Ramos (cell line): ENCODE measurements at regions not wholly inside any gene's neighbourhood (a gene's known extent, or its start where the extent isn't known, plus 50 kb on each side); places are given as distances from the start of the nearest gene placed in this dataset.
"Not testable (repeated sequence)": the region's sequence is repeated elsewhere in the genome, so short reads cannot be mapped to it uniquely, and the experiment has no call there.

Source experiments
- in situ Hi-C: fragments of 300-500 bp; cut with MboI; formaldehyde crosslinking; loops from one replicate; pipeline ENCODE4 v1.14.3; 2022; ENCODE audit warnings: low sequenced_read_pairs; ENCODE audit not compliant: unreplicated experiment

DNA sequence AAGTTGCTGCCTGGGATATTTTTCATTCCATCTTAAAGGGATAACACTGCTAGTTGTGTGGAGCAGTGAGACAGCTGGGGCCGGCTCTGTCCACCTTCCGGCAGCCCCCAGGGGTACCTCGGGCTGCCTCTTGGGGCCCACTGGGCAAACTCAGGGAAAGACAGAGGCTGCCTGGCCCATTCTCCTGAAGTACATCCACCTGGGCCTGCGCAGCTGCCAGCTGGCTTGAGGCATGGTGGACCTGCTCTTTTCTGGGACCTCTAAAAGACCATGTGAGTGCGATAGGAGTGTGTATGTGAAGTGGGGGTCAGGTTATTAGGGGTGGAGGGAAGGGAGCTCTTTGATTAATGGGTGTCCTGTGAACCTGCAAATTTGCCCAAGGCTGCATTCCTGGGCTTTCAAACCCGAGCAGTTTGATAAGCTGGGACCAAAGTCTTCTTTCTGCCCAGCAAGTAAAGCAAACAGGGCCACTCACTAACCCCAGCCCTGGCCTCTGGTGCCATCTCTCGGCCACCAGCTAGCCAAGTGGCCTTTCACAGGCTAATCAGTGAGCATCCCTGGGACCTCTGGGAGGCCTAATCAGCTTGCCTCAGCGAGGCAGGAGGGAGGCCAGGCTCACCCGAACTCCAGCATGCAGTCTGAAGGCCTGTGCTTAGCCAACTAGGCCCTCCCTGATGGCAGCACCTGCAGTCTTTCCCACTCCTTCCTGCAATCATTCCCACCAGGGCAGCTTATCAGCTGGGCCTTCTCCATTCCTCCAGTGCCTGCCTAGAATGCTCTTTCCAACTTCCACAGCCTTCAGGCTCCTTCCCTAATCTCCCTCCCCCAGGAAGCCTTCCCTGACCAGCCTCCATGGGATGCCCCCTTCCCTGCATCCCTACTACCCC, 954.7 kb upstream of the ZNF722 start:
- in situ Hi-C loops = no loop called here

GRCh38 chr7:63044721-63045120, 953.9 kb upstream of the ZNF722 start:
- in situ Hi-C loops = no loop called here

DNA sequence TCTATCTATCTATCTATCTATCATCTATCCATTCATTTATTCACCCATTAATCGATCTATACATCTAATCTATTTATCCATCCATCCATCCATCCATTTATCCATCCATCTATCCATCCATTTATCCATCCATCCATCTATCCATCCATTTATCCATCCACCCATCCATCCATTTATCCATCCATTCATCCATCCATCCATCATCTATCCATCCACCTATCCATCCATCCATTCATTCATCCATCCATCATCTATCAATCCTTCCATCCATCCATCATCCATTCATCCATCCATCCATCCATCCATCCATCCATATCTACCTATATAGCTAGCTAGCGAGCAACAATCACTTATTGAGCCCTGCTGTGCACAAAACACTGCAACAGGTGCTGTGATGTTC, 953.1 kb upstream of the ZNF722 start:
- in situ Hi-C loops = no loop called here

GRCh38 chr7:63046612-63047011, 952.0 kb upstream of the ZNF722 start:
- in situ Hi-C loops = no loop called here

DNA sequence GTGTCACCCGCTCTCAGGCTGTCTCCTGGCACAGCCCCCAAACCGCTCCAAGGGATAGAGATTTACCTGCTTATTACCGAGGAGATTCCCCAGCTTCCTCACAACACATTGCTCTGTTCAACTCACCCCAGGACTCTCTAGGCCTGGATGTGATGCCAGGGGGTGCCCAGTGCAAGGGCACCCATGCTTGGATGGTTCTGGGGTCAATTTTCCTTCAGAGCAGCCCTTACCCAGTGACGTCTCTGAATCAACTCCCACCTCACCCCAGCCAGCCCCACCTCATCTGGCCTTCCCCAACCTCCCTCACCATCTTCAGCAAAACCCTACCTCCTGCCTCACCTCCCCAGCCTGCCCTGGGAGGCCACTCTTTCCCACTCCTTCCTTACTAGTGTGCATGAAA, 951.6 kb upstream of the ZNF722 start:
- in situ Hi-C loops = no loop called here

- in situ Hi-C loops = no loop called here
These were observed 951.1 kb upstream of the ZNF722 start for GRCh38 chr7:63047546-63047945.

DNA sequence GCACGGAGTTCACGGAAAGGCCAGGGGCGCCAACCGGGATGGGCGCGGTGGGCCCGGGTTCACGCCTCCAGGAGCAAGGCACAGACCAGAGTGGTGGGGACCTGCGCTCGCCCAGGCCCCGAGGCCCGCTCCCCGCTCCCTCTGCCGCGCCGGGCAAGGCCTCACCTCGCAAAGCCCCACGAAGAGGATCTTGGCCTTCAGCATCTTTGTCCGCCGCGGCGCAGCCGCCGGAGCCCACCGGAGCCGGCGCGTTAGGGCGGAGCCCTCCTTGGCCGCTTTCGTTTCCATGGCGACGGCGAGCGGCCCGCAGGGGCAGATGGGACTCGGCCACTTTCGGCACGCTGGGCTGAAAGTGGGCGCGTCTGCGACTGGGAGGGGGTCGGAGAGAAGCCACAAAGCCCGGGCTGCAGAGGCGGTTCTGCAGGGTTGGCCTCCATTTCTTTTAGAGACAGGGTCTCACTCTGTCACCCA, 944.4 kb upstream of the ZNF722 start:
- in situ Hi-C loops = no loop called here

DNA sequence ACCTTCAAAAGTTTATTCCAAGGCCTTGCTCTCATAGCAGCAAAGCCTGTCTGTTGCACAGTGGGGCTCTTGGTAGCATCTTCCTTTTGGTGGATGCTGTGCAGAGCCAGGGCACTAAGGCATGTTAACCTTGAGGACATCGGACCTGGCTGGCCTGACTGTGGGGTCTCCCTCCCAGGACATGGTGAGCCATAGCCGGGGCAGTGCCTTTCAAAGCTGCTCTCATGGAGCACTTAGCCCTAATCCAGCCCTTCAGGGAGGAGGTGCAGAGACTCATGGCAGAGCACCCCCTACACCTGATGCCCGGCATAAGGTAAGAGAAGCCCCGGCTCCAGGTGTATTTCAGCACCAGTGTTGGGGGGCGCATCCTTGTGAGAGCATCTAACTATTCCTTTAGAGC, 941.4 kb upstream of the ZNF722 start:
- in situ Hi-C loops = no loop called here

GRCh38 chr7:63060701-63061100, 937.9 kb upstream of the ZNF722 start:
- in situ Hi-C loops = not testable (repeated sequence)

GRCh38 chr7:63065684-63066083, 933.0 kb upstream of the ZNF722 start:
- in situ Hi-C loops = no loop called here

DNA sequence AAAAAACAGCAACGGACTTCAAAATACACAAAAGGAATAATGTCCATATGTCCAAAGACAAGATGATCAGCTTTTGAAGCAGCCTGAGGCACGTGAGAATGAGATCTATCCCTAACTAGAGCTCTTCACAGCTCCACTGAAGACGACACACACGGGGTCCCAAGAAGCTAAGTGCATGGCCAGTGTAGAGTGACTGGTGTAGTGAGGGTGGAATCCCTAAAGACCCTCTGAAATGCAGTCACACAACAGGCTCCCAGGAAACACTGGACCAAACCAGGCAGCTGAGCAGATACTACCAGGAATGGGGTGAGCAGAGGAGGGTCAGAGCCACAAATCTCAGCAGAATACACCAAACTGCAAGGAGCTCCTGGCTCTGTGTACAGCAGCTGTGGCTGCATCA, 932.4 kb upstream of the ZNF722 start:
- in situ Hi-C loops = not testable (repeated sequence)

DNA sequence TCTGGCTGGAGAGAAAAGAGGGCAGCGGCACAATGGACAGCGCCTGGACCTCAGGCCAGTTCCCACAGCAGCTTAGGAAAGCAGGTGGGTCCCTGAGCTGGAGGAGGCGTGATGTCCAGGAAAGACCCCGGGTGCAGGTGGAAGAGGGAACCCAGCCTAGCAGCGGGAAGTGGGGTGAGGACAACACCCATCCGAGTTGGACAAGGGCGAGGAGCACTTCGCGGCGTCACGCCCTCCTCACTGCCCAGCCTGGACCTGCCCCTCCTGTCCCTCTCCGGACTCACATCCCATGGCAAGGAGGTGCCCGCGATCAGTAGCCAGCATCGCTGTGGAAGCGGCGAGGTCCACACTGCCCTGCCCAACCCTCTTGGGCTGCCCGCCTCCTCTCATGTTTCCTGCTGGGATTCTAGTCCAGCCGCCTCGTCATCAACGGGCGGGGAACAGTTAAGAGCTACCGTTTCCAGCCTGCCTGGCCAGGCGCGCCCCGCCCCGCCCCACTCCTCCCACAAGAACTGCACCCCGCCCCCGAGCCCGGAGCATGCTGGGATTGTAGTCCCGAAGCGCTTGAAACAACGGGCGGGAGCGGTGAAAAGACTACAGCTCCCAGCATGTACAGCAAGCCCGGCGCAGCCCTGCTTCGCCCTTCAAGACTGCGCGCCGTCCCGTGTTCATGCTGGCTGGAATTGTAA, 930.6 kb upstream of the ZNF722 start:
- in situ Hi-C loops = no loop called here

- in situ Hi-C loops = no loop called here
These were observed 928.0 kb upstream of the ZNF722 start for GRCh38 chr7:63070696-63071095.

GRCh38 chr7:63071396-63071795, 927.3 kb upstream of the ZNF722 start:
- in situ Hi-C loops = no loop called here

- in situ Hi-C loops = no loop called here
These were observed 926.7 kb upstream of the ZNF722 start for GRCh38 chr7:63071920-63072319.

DNA sequence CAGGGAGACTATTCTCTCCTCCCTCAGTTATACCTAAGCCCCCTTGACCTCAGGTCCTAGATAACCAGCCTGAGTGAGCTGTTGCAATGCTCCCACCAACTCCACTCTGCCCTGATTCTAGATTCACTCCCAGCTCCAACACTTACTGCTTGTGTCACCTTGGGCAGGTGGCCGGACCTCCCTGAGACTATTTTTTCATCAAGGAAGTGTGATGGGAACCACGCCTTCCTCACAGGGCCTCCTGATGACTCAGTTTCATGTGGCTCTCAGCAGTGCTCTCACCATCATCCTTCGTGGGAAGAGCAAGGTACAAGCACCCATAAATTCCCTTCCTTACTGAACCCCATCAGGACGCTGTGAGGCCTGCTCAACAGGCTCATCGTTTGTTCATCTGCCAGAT, 925.8 kb upstream of the ZNF722 start:
- in situ Hi-C loops = no loop called here

- in situ Hi-C loops = no loop called here
These were observed 925.4 kb upstream of the ZNF722 start for GRCh38 chr7:63073286-63073685.

DNA sequence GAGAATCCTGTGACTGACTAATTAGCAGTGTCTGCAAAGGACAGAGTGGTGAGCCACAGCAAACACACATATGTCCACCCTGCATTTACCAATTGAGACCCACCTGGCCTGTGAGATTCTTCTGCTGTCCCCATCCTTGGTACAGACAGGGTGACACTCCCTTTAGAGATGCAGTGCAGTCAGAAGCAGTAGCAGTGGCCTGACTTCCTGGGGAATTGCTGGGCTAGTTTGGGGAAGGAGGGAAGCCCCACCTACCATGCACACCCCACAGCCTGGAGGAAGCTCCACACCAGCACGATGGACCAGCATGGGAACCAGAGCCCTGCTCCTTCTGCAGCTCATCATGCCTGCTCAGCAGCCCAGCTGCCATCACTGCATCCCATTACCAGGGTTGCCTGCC, 924.9 kb upstream of the ZNF722 start:
- in situ Hi-C loops = no loop called here

- in situ Hi-C loops = no loop called here
These were observed 920.8 kb upstream of the ZNF722 start for GRCh38 chr7:63077841-63078240.

GRCh38 chr7:63080406-63080805, 918.2 kb upstream of the ZNF722 start:
- in situ Hi-C loops = no loop called here

DNA sequence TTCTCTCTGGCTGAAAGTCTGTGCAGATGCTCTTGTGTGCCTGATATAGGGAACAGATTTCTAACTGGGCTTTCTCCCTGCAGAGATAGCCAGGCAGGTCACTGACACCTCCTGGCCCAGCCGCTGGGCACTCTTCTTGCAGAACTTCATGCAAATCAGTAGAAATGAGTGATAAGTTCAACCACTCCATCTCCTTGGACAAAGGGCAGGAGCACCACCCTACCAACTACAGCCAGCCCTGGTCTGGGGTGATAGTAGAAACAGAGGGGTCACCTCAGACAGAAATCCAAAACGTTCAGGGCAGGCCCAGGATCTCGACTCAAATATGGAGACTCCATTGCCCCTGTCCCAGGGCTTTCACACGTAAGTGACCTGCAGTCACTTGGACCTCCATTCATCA, 917.8 kb upstream of the ZNF722 start:
- in situ Hi-C loops = no loop called here
